ENCODE measurements at regions not wholly inside any gene's neighbourhood (a gene's known extent, or its start where the extent isn't known, plus 50 kb on each side); places are given as distances from the start of the nearest gene placed in this dataset.

- no peak for DNase-seq (ENCODE audit: low read depth)
Observed at GRCh38 chr20:60579941-60580515, 621.8 kb downstream of the CDH26 start.

- no peak for DNase-seq (ENCODE audit: low read depth)
Observed at GRCh38 chr20:60581606-60582115, 623.4 kb downstream of the CDH26 start.

GRCh38 chr20:60583741-60584140, 625.5 kb downstream of the CDH26 start:
- DNase-seq (ENCODE audit: low read depth) = no peak

- no peak for DNase-seq (ENCODE audit: low read depth)
Observed at GRCh38 chr20:60584221-60584620, 626.0 kb downstream of the CDH26 start.

GRCh38 chr20:60585651-60586050, 627.4 kb downstream of the CDH26 start:
- DNase-seq (ENCODE audit: low read depth) = no peak

GRCh38 chr20:60586269-60587050, 628.2 kb downstream of the CDH26 start:
- no peak for DNase-seq (ENCODE audit: low read depth)

- DNase-seq (ENCODE audit: low read depth) = no peak
Observed at GRCh38 chr20:60587986-60588385, 629.8 kb downstream of the CDH26 start.

- no peak for DNase-seq (ENCODE audit: low read depth)
Observed at GRCh38 chr20:60589623-60590022, 631.4 kb downstream of the CDH26 start.

- DNase-seq (ENCODE audit: low read depth) = no peak
Observed at GRCh38 chr20:60591172-60591799, 633.1 kb downstream of the CDH26 start.

- no peak for DNase-seq (ENCODE audit: low read depth)
Observed at GRCh38 chr20:60598528-60598927, 640.3 kb downstream of the CDH26 start.

GRCh38 chr20:60599381-60599780, 641.2 kb downstream of the CDH26 start:
- DNase-seq (ENCODE audit: low read depth) = no peak

GRCh38 chr20:60600036-60600435, 641.8 kb downstream of the CDH26 start:
- no peak for DNase-seq (ENCODE audit: low read depth)

GRCh38 chr20:60624066-60624465, 628.0 kb upstream of the CDH4 start:
- DNase-seq (ENCODE audit: low read depth) = no peak

- DNase-seq (ENCODE audit: low read depth) = no peak
Observed at GRCh38 chr20:60627751-60628565, 624.1 kb upstream of the CDH4 start.

- DNase-seq (ENCODE audit: low read depth) = no peak
Observed at GRCh38 chr20:60628749-60629148, 623.3 kb upstream of the CDH4 start.

- no peak for DNase-seq (ENCODE audit: low read depth)
Observed at GRCh38 chr20:60629206-60629605, 622.9 kb upstream of the CDH4 start.

- DNase-seq (ENCODE audit: low read depth) = peak; percentile 15
Observed at GRCh38 chr20:60630609-60631008, 621.5 kb upstream of the CDH4 start.

GRCh38 chr20:60631585-60632287, 620.3 kb upstream of the CDH4 start:
- no peak for DNase-seq (ENCODE audit: low read depth)

- DNase-seq (ENCODE audit: low read depth) = no peak
Observed at GRCh38 chr20:60632391-60633262, 619.4 kb upstream of the CDH4 start.

- DNase-seq (ENCODE audit: low read depth) = no peak
Observed at GRCh38 chr20:60634491-60635172, 617.4 kb upstream of the CDH4 start.

Data from Daoy (cell line).